ENCODE measurements at regions not wholly inside any gene's neighbourhood (a gene's known extent, or its start where the extent isn't known, plus 50 kb on each side); places are given as distances from the start of the nearest gene placed in this dataset.
"Not testable (repeated sequence)": the region's sequence is repeated elsewhere in the genome, so short reads cannot be mapped to it uniquely, and the experiment has no call there.

DNA sequence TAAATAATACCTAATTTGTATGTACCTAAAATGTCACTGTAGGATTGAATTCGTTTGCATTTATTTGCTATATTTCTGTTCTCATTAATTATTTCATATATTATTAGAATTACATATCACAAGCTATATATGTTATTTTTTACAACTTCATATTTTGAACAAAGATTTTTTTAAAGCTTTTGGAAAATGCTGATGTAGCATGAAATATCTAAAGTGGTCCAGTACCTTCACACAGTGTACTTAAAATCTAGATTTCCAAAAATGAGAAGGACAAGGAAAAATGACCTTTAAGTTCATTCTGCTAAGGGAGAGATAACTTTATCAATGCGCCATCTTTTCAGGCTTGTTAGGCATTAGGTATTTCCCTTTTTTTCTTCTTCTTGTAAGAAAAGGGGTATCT lies 71.8 kb downstream of the LARP7 start:
- no peaks in the 10 kb centered on the region for H3K36me3 ChIP-seq
- no peak overlapping the region for H3K4me3 ChIP-seq
- no peaks in the 10 kb centered on the region for H3K9me3 ChIP-seq
- no peaks in the 10 kb centered on the region for H3K4me1 ChIP-seq (replicated peaks)
- 89% methylated on average over 2 of the region's 2 CpGs for WGBS
- intact Hi-C loops (cut with DNase I), result no loop called here
- H3K27ac ChIP-seq, result no peak overlapping the region
- DNase-seq (ENCODE audit: low spot score), result no peak
- no peaks in the 10 kb centered on the region for H3K27me3 ChIP-seq (replicated peaks; ENCODE audit: insufficient read depth)
- no peak for TF ChIP-seq POLR2AphosphoS5 (IDR thresholded peaks at IDR 0.05)
- TF ChIP-seq, protein P1, sequence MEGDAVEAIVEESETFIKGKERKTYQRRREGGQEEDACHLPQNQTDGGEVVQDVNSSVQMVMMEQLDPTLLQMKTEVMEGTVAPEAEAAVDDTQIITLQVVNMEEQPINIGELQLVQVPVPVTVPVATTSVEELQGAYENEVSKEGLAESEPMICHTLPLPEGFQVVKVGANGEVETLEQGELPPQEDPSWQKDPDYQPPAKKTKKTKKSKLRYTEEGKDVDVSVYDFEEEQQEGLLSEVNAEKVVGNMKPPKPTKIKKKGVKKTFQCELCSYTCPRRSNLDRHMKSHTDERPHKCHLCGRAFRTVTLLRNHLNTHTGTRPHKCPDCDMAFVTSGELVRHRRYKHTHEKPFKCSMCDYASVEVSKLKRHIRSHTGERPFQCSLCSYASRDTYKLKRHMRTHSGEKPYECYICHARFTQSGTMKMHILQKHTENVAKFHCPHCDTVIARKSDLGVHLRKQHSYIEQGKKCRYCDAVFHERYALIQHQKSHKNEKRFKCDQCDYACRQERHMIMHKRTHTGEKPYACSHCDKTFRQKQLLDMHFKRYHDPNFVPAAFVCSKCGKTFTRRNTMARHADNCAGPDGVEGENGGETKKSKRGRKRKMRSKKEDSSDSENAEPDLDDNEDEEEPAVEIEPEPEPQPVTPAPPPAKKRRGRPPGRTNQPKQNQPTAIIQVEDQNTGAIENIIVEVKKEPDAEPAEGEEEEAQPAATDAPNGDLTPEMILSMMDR (IDR thresholded peaks at IDR 0.05), result no peak

DNA sequence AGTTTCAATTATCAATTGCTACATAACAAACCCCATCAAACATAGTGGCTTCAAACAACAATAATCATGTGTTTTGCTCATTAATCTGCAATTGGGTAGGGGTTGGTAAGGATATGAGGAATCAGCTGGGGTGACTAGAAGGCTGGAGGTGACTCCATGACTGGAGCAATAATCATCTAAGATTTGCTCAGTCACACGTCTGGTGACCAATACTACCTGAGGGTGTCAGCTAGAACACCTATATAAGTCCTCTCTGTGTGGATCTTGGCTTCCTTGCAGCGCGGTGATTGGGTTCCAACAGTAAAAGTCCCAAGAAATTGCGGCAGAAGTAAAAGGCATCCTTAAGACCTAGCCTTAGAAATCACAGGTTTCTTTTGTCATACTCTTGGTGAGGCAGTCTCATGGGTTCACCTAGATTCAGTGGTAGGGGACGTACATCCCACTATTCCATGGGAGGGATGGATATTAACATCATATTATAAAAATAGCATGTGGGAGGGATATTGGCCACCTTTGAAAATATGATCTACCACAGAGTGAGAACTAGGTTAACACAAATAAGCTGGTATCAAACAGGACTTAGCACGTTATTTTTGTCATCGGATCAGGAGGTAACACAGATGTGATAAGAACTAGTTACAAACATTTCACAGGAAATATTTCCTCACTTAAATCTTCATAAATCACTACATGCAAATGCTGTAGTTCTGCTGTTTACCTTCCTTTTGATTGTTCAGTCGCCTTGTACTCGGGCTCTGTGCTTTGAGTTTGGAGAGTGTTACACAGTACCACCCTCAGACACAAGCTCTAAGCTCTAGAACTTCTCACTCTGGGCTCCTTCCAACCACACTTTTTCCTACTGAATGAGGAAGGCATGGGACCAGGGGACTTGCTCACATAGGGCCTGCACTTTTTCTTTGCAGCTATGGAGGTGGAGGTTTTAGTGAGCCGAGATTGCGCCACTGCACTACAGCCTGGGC lies 78.3 kb downstream of the LARP7 start:
- H3K36me3 ChIP-seq, result no peaks in the 10 kb centered on the region
- H3K4me3 ChIP-seq, result no peak overlapping the region
- 80% methylated on average over 11 of the region's 11 CpGs for whole genome bisulfite sequencing
- H3K27me3 ChIP-seq (replicated peaks; ENCODE audit: insufficient read depth), result no peaks in the 10 kb centered on the region
- no peaks in the 10 kb centered on the region for H3K4me1 ChIP-seq (replicated peaks)
- H3K9me3 ChIP-seq, result no peaks in the 10 kb centered on the region
- no peak overlapping the region for H3K27ac ChIP-seq
- intact Hi-C loops (cut with DNase I), result no loop called here
- no peak for DNase-seq (ENCODE audit: low spot score)
- TF ChIP-seq, protein P1 (IDR thresholded peaks at IDR 0.05), result no peak
- TF ChIP-seq POLR2A (IDR thresholded peaks at IDR 0.05) (no peak), POLR2AphosphoS5 (IDR thresholded peaks at IDR 0.05) (no peak)

DNA sequence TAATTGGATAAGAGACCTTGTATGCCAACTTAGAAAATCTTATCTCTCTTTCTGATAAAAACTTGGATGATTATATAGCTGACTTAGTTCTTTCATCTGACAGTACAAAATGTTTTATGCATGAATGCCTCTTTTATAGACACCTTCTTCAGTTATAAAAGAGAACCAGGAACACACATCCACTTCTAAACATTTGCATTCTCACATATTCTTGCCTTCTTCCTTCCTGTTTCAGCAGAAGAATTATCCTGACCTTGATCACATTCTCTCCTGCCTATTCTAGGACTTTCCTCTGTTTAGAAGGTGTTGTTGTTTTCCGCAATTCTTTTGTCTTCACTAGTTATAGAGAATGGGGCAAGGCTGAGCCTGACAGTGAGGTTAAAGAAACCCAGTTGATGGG lies 80.9 kb downstream of the LARP7 start:
- no peak for DNase-seq (ENCODE audit: low spot score)
- TF ChIP-seq POLR2AphosphoS5 (IDR thresholded peaks at IDR 0.05) (no peak), POLR2A (IDR thresholded peaks at IDR 0.05) (no peak)
- TF ChIP-seq, protein P1 (IDR thresholded peaks at IDR 0.05), result no peak
- Histone ChIP-seq H3K36me3 (no peaks in the 10 kb centered on the region), H3K4me1 (replicated peaks) (no peaks in the 10 kb centered on the region), H3K27me3 (replicated peaks; ENCODE audit: insufficient read depth) (no peaks in the 10 kb centered on the region), H3K9me3 (no peaks in the 10 kb centered on the region), H3K4me3 (no peak overlapping the region), H3K27ac (no peak overlapping the region)
- intact Hi-C loops (cut with DNase I), result no loop called here
- 91% methylated on average over 1 of the region's 1 CpG for WGBS

DNA sequence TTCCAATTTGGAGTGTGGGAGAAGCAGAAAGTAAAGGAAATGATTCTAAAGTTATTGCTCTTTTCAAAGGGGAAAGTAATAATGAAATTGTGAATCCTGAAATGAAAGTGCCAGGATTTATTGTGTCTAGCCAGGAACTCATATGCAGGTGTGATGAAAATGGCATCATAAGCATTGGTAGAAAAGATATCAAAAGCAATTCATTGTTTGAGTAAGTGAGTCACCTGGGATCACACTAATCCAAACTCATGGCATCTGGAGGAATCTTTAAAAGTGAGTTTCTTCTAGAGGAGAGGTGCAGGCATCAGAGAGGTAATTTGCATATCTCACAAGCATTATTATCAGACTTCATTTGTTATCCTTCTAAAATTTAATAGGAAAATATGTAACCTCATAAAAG lies 84.7 kb downstream of the LARP7 start:
- intact Hi-C loops (cut with DNase I), result no loop called here
- Histone ChIP-seq H3K4me1 (replicated peaks) (no peaks in the 10 kb centered on the region), H3K4me3 (no peak overlapping the region), H3K9me3 (no peaks in the 10 kb centered on the region), H3K27ac (no peak overlapping the region), H3K36me3 (no peaks in the 10 kb centered on the region), H3K27me3 (replicated peaks; ENCODE audit: insufficient read depth) (no peaks in the 10 kb centered on the region)
- no peak for DNase-seq (ENCODE audit: low spot score)
- TF ChIP-seq POLR2A (IDR thresholded peaks at IDR 0.05), result no peak

DNA sequence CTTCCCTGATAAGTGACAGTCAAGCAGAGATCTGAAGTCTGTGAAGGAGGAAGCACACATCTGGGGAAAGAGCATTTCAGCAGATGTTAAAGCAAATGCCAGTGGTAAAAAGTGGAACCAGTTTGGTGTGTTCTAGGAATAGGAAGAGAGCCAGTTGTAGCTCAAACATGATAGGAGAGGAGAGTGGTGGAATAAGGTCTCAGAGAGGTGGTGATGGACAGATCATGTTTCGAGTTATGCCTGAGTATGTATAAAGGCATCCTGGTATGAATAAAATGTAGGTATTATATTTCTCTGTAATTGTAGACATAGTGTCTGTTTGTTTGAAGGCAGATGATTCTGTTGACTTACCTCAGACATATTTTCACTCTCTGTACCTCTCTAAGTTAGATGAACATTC lies 89.1 kb downstream of the LARP7 start:
- H3K9me3 ChIP-seq, result no peaks in the 10 kb centered on the region
- H3K36me3 ChIP-seq, result no peaks in the 10 kb centered on the region
- DNase-seq (ENCODE audit: low spot score), result no peak
- no peak for TF ChIP-seq POLR2A (IDR thresholded peaks at IDR 0.05)
- no peak for TF ChIP-seq POLR2AphosphoS5 (IDR thresholded peaks at IDR 0.05)
- TF ChIP-seq, protein P1 (IDR thresholded peaks at IDR 0.05), result no peak
- no peak overlapping the region for H3K27ac ChIP-seq
- no peaks in the 10 kb centered on the region for H3K4me1 ChIP-seq (replicated peaks)
- H3K27me3 ChIP-seq (replicated peaks; ENCODE audit: insufficient read depth), result no peaks in the 10 kb centered on the region
- no peak overlapping the region for H3K4me3 ChIP-seq
- WGBS, result 76% methylated on average over 1 of the region's 1 CpG
- intact Hi-C loops (cut with DNase I), result no loop called here

DNA sequence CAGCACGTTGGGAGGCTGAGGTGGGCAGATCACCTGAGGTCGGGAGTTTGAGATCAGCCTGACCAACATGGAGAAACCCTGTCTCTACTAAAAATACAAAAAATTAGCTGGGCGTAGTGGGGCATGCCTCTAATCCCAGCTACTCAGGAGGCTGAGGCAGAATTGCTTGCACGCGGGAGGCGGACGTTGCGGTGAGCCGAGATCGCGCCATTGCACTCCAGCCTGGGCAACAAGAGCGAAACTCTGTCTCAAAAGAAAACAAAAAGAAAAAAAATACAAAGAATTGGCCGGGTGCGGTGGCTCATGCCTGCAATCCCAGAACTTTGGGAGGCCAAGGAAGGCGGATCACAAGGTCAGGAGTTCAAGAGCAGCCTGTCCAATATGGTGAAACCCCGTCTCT lies 90.8 kb downstream of the LARP7 start:
- intact Hi-C loops (cut with DNase I); DNase-seq (ENCODE audit: low spot score); H3K9me3 ChIP-seq; H3K4me1 ChIP-seq (replicated peaks); H3K27me3 ChIP-seq (replicated peaks; ENCODE audit: insufficient read depth); H3K36me3 ChIP-seq; H3K27ac ChIP-seq; H3K4me3 ChIP-seq: not testable (repeated sequence)
- WGBS, result 89% methylated on average over 16 of the region's 16 CpGs

Measured in prostate gland (tissue), 2 donors.